ENCODE measurements at regions not wholly inside any gene's neighbourhood (a gene's known extent, or its start where the extent isn't known, plus 50 kb on each side); places are given as distances from the start of the nearest gene placed in this dataset.

- TF ChIP-seq, protein P1, sequence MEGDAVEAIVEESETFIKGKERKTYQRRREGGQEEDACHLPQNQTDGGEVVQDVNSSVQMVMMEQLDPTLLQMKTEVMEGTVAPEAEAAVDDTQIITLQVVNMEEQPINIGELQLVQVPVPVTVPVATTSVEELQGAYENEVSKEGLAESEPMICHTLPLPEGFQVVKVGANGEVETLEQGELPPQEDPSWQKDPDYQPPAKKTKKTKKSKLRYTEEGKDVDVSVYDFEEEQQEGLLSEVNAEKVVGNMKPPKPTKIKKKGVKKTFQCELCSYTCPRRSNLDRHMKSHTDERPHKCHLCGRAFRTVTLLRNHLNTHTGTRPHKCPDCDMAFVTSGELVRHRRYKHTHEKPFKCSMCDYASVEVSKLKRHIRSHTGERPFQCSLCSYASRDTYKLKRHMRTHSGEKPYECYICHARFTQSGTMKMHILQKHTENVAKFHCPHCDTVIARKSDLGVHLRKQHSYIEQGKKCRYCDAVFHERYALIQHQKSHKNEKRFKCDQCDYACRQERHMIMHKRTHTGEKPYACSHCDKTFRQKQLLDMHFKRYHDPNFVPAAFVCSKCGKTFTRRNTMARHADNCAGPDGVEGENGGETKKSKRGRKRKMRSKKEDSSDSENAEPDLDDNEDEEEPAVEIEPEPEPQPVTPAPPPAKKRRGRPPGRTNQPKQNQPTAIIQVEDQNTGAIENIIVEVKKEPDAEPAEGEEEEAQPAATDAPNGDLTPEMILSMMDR (conservative IDR thresholded peaks at IDR 0.05) = no peak
- H3K4me3 Mint-ChIP-seq = no peak overlapping the region
- H3K36me3 Mint-ChIP-seq (ENCODE audit: low read depth) = no peaks in the 10 kb centered on the region
- no peak overlapping the region for H3K27ac Mint-ChIP-seq (ENCODE audit: unreplicated experiment)
- no peak for DNase-seq (ENCODE audit: low read depth, low spot score)
- H3K27me3 Mint-ChIP-seq (ENCODE audit: low read depth) = no peaks in the 10 kb centered on the region
- H3K9me3 Mint-ChIP-seq = no peaks in the 10 kb centered on the region
- peaks cover 14% of the 10 kb centered on the region for H3K4me1 Mint-ChIP-seq
Measured at GRCh38 chr21:38716088-38716487, 89.6 kb upstream of the ETS2 start.

- Mint-ChIP-seq H3K4me3 (no peak overlapping the region), H3K9me3 (no peaks in the 10 kb centered on the region), H3K36me3 (ENCODE audit: low read depth) (no peaks in the 10 kb centered on the region), H3K27me3 (ENCODE audit: low read depth) (no peaks in the 10 kb centered on the region), H3K27ac (ENCODE audit: unreplicated experiment) (no peak overlapping the region), H3K4me1 (peaks cover 12% of the 10 kb centered on the region)
- DNase-seq (ENCODE audit: low read depth, low spot score) = no peak
- TF ChIP-seq, protein P1 (conservative IDR thresholded peaks at IDR 0.05) = no peak
Measured at GRCh38 chr21:38716942-38717341, 88.8 kb upstream of the ETS2 start.

DNA sequence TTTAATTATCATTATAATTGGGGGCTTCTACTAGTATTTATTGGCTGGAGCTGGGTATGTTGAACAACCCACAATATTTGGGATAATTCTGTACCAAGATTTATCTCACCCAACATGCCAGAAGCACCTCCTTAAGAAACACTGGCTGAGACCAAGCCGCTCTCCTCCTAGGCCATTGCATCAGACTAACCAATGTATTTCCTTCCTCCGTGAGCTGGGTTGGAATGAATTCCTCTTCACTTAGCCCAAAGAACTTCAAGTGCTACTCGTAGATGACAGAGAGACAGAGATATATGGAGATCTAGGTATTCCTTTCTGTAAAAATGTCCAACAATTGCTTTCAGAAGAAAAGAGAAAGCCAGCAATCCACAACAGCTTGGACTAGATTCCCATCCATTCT is 87.2 kb upstream of the ETS2 start:
- no peaks in the 10 kb centered on the region for H3K9me3 Mint-ChIP-seq
- peaks cover under 1% of the 10 kb centered on the region for H3K36me3 Mint-ChIP-seq (ENCODE audit: low read depth)
- peaks cover 8% of the 10 kb centered on the region for H3K4me1 Mint-ChIP-seq
- DNase-seq (ENCODE audit: low read depth, low spot score) = no peak
- H3K27me3 Mint-ChIP-seq (ENCODE audit: low read depth) = no peaks in the 10 kb centered on the region
- no peak overlapping the region for H3K27ac Mint-ChIP-seq (ENCODE audit: unreplicated experiment)
- no peak overlapping the region for H3K4me3 Mint-ChIP-seq
- TF ChIP-seq, protein P1 (conservative IDR thresholded peaks at IDR 0.05) = no peak

DNA sequence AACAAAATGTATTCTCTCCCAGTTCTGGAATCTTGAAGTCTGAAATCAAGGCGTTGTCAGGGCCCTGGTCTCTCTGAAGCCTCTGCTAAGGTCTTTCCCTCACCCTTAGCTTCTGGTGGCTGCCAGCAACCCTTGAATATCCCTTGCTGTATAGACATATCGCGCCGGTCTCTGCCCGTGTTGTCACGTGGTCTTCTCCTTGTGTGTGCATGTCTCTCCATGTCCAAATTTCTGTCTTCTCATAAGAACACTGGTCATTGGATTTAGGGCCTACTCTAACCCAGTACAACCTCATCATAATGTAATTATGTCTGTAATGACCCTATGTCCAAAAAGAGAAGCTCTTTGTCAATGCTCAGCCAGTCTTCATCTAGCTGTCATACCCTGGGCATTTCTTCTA is 85.7 kb upstream of the ETS2 start:
- no peak overlapping the region for H3K4me3 Mint-ChIP-seq
- peaks cover 8% of the 10 kb centered on the region for H3K4me1 Mint-ChIP-seq
- H3K27me3 Mint-ChIP-seq (ENCODE audit: low read depth) = no peaks in the 10 kb centered on the region
- no peak overlapping the region for H3K27ac Mint-ChIP-seq (ENCODE audit: unreplicated experiment)
- TF ChIP-seq, protein P1 (conservative IDR thresholded peaks at IDR 0.05) = no peak
- H3K9me3 Mint-ChIP-seq = peaks cover 4% of the 10 kb centered on the region
- peaks cover 4% of the 10 kb centered on the region for H3K36me3 Mint-ChIP-seq (ENCODE audit: low read depth)
- DNase-seq (ENCODE audit: low read depth, low spot score) = no peak

DNA sequence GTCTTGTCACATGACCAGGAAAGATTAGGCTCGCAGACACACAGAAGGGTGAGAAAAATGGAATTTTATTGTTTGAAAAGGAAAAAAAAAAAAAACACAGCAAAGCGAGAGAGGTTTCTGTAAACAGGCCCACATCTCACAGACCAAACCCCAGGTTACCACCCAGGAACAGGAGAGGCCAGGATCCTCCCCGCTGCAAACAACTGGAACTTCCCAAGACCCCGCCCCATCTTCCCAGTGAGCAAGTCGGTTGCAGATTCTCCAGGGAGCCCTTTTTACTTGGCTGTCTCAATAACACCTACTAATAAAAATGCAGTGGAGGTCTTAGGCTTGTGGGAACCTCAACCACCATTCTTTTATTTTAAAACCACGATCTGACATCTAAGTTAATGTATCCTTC is 84.7 kb upstream of the ETS2 start:
- TF ChIP-seq, protein P1 (conservative IDR thresholded peaks at IDR 0.05) = no peak
- H3K27me3 Mint-ChIP-seq (ENCODE audit: low read depth) = no peaks in the 10 kb centered on the region
- no peak overlapping the region for H3K27ac Mint-ChIP-seq (ENCODE audit: unreplicated experiment)
- peaks cover 4% of the 10 kb centered on the region for H3K9me3 Mint-ChIP-seq
- no peak for DNase-seq (ENCODE audit: low read depth, low spot score)
- H3K36me3 Mint-ChIP-seq (ENCODE audit: low read depth) = peaks cover 4% of the 10 kb centered on the region
- no peak overlapping the region for H3K4me3 Mint-ChIP-seq
- peaks cover 5% of the 10 kb centered on the region for H3K4me1 Mint-ChIP-seq

GRCh38 chr21:38721958-38722357 is 83.8 kb upstream of the ETS2 start:
- H3K9me3 Mint-ChIP-seq = peaks cover 4% of the 10 kb centered on the region
- TF ChIP-seq, protein P1 (conservative IDR thresholded peaks at IDR 0.05) = no peak
- H3K4me1 Mint-ChIP-seq = no peaks in the 10 kb centered on the region
- H3K27ac Mint-ChIP-seq (ENCODE audit: unreplicated experiment) = no peak overlapping the region
- no peak for DNase-seq (ENCODE audit: low read depth, low spot score)
- H3K27me3 Mint-ChIP-seq (ENCODE audit: low read depth) = no peaks in the 10 kb centered on the region
- H3K36me3 Mint-ChIP-seq (ENCODE audit: low read depth) = peaks cover 4% of the 10 kb centered on the region
- no peak overlapping the region for H3K4me3 Mint-ChIP-seq
